GM19397 (cell line): ENCODE measurements at regions not wholly inside any gene's neighbourhood (a gene's known extent, or its start where the extent isn't known, plus 50 kb on each side); places are given as distances from the start of the nearest gene placed in this dataset.
"Not testable (repeated sequence)": the region's sequence is repeated elsewhere in the genome, so short reads cannot be mapped to it uniquely, and the experiment has no call there.

Experiments used
- ATAC-seq: cut with Tn5 transposase; IDR thresholded peaks from one replicate; pipeline ENCODE4 v1.9.1; 2021; ENCODE audit warnings: mild to moderate bottlenecking, moderate library complexity; ENCODE audit not compliant: unreplicated experiment

GRCh38 chr11:80990885-80991284 lies 1550.1 kb upstream of the TENM4 start:
- ATAC-seq, result no peak

- ATAC-seq, result no peak
Measured at GRCh38 chr11:80987171-80987570, 1546.3 kb upstream of the TENM4 start.

GRCh38 chr11:80986421-80987074 lies 1545.7 kb upstream of the TENM4 start:
- ATAC-seq, result no peak

GRCh38 chr11:80980227-80980626 lies 1539.4 kb upstream of the TENM4 start:
- no peak for ATAC-seq

GRCh38 chr11:80973786-80974185 lies 1533.0 kb upstream of the TENM4 start:
- no peak for ATAC-seq

- ATAC-seq, result no peak
Measured at GRCh38 chr11:80970037-80970436, 1529.2 kb upstream of the TENM4 start.

- ATAC-seq, result no peak
Measured at GRCh38 chr11:80967649-80968048, 1526.8 kb upstream of the TENM4 start.

- no peak for ATAC-seq
Measured at GRCh38 chr11:80960381-80961029, 1519.7 kb upstream of the TENM4 start.

GRCh38 chr11:80959751-80960150 lies 1518.9 kb upstream of the TENM4 start:
- no peak for ATAC-seq

- ATAC-seq, result no peak
Measured at GRCh38 chr11:80958987-80959386, 1518.2 kb upstream of the TENM4 start.

- ATAC-seq, result no peak
Measured at GRCh38 chr11:80958361-80958760, 1517.5 kb upstream of the TENM4 start.

GRCh38 chr11:80955588-80955987 lies 1514.8 kb upstream of the TENM4 start:
- ATAC-seq, result no peak

- no peak for ATAC-seq
Measured at GRCh38 chr11:80948781-80949180, 1508.0 kb upstream of the TENM4 start.

- no peak for ATAC-seq
Measured at GRCh38 chr11:80944758-80945157, 1503.9 kb upstream of the TENM4 start.

- no peak for ATAC-seq
Measured at GRCh38 chr11:80943226-80943625, 1502.4 kb upstream of the TENM4 start.

- no peak for ATAC-seq
Measured at GRCh38 chr11:80937842-80938241, 1497.0 kb upstream of the TENM4 start.

GRCh38 chr11:80930038-80930437 lies 1489.2 kb upstream of the TENM4 start:
- ATAC-seq, result no peak

- no peak for ATAC-seq
Measured at GRCh38 chr11:80929031-80929805, 1488.4 kb upstream of the TENM4 start.

GRCh38 chr11:80925321-80925720 lies 1484.5 kb upstream of the TENM4 start:
- ATAC-seq, result no peak

GRCh38 chr11:80921310-80921709 lies 1480.5 kb upstream of the TENM4 start:
- not testable (repeated sequence) for ATAC-seq

- ATAC-seq, result no peak
Measured at GRCh38 chr11:80916173-80916798, 1475.5 kb upstream of the TENM4 start.

GRCh38 chr11:80914311-80914710 lies 1473.5 kb upstream of the TENM4 start:
- no peak for ATAC-seq
